HCT116 (cell line): ENCODE measurements at regions not wholly inside any gene's neighbourhood (a gene's known extent, or its start where the extent isn't known, plus 50 kb on each side); places are given as distances from the start of the nearest gene placed in this dataset.

Source experiments
- ATF3 ChIP-seq: IDR thresholded peaks from 2 replicates; pipeline ENCODE4 v1.6.1; 2012
- CTCF ChIP-seq, 3 experiments: fragments of 200-600 bp in 1 of 3; sonication (generic) in 1 of 3; IDR thresholded peaks in 2 of 3; conservative IDR thresholded peaks in 1 of 3; 2 replicates each; pipeline ENCODE4 v1.5.1; 2012 to 2017; ENCODE audit warnings: low read depth in 2 of 3, low read length in 2 of 3, antibody characterized with exemption in 1 of 3, borderline replicate concordance in 1 of 3, control low read depth in 1 of 3, mild to moderate bottlenecking in 1 of 3, mixed read lengths in 1 of 3, mixed run types in 1 of 3, moderate library complexity in 1 of 3; ENCODE audit not compliant: insufficient read depth in 1 of 3
- EGR1 ChIP-seq: IDR thresholded peaks from 2 replicates; pipeline ENCODE4 v1.6.1; 2012; ENCODE audit warnings: low read depth
- EZH2 ChIP-seq: fragments of 200-600 bp; sonication (generic); IDR thresholded peaks from 2 replicates; pipeline ENCODE4 v1.6.1; 2017; ENCODE audit warnings: antibody characterized with exemption, mixed run types
- JUND ChIP-seq: IDR thresholded peaks from 2 replicates; pipeline ENCODE4 v1.6.1; 2012
- MAX ChIP-seq: IDR thresholded peaks from 2 replicates; pipeline ENCODE4 v1.6.1; 2012
- POLR2A ChIP-seq: IDR thresholded peaks from 2 replicates; pipeline ENCODE4 v1.7.0; 2011; ENCODE audit warnings: borderline replicate concordance; ENCODE audit not compliant: insufficient read depth, insufficient read length; ENCODE audit errors: extremely low read depth
- POLR2AphosphoS5 ChIP-seq: IDR thresholded peaks from 2 replicates; pipeline ENCODE4 v1.6.1; 2011; ENCODE audit warnings: mild to moderate bottlenecking, low read depth, low read length, moderate library complexity
- RAD21 ChIP-seq: IDR thresholded peaks from 2 replicates; pipeline ENCODE4 v1.6.1; 2012; ENCODE audit warnings: low read depth, mild to moderate bottlenecking
- SIN3A ChIP-seq: IDR thresholded peaks from 2 replicates; pipeline ENCODE4 v1.6.1; 2012; ENCODE audit warnings: low read depth
- SP1 ChIP-seq: IDR thresholded peaks from 2 replicates; pipeline ENCODE4 v1.6.1; 2012; ENCODE audit warnings: low read depth
- TCF7L2 ChIP-seq: IDR thresholded peaks from 2 replicates; pipeline ENCODE4 v1.7.0; 2011; ENCODE audit warnings: borderline replicate concordance, inconsistent platforms; ENCODE audit not compliant: insufficient read depth, insufficient read length; ENCODE audit errors: extremely low read depth
- YY1 ChIP-seq: IDR thresholded peaks from 2 replicates; pipeline ENCODE4 v1.6.1; 2011; ENCODE audit warnings: low read length, low read depth, moderate library complexity, mild to moderate bottlenecking; ENCODE audit not compliant: insufficient replicate concordance; ENCODE audit errors: extremely low read depth
- ZNF274 ChIP-seq: fragments of 200-500 bp; sonication (Bioruptor generic); IDR thresholded peaks from 2 replicates; pipeline ENCODE4 v1.6.1; 2014; ENCODE audit warnings: mild to moderate bottlenecking, low read depth, low read length, inconsistent platforms

- TF ChIP-seq TCF7L2 (no peak), ATF3 (no peak), CTCF (IDR thresholded peaks at IDR 0.05 in 2 of 3, conservative IDR thresholded peaks at IDR 0.05 in 1 of 3; ENCODE audit: borderline replicate concordance in 1 of 3, insufficient read depth in 1 of 3, low read depth in 2 of 3, low read length in 2 of 3) (no peak), EGR1 (no peak), YY1 (no peak), RAD21 (no peak), POLR2AphosphoS5 (no peak), JUND (no peak), EZH2 (no peak), POLR2A (no peak), MAX (no peak), SP1 (no peak), ZNF274 (no peak), SIN3A (no peak)
These were observed 560.9 kb upstream of the PCDH9 start for GRCh38 chr13:67791047-67791446.
